ENCODE measurements at regions not wholly inside any gene's neighbourhood (a gene's known extent, or its start where the extent isn't known, plus 50 kb on each side); places are given as distances from the start of the nearest gene placed in this dataset.

DNA sequence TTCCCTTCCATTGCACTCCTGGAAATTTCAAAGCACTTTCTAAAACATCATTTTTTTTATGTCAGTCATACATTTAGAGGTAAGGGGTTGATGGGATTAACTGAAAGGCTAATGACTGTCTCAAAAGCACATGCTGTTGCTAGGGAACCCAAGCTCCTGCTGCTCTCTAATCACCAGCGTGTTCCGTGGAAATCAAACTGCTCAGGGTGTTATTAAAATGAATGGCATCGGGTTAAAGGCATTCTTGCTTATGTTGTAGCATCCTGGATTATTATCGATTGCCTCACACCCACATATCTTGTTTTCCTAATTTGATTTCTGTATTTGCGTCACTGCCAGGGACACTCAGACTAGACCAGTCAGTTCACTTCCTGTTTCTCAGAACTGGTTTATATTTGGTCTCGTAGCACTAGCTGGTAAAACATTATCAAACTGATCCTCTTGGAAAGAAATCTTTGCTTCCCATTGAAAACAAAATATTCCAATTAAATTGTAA lies 216.5 kb upstream of the MKLN1 start:
- no peak for DNase-seq

DNA sequence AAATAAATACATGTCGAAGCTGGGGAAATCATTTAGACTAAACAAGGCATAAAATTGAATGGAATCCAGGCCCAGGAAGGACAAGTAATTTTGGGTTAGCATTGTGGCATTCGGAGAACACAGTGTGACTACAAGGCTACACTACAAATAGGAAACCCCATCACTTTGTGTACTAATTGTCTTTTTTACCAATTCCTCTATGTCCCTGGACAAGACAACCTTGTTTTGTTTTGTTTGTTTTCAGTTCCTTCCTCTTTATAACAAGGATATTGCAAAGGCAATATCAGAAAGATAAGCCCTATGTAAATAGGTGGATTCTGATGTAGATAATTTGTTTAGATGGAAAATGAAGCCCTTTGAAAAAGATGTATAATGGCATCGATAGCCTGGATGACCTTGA lies 215.9 kb upstream of the MKLN1 start:
- DNase-seq, result no peak

DNA sequence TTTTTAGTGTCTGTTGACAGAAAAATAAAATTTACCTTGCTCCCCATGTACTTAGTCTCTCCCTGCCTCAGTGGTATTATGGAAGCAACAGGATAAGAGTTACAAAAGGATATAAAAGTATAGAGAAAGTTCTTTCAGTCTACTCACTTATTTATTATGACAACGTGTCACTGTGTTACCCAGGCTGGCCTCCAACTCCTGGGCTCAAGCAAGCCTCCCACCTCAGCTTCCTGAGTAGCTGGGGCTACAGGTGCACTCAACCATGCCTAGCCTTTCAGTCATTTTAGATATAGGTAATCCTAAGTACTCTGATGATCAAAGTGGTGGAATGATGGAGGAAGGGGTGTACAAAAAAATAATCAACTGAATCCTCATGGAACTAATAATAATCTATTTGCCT lies 215.2 kb upstream of the MKLN1 start:
- no peak for DNase-seq

DNA sequence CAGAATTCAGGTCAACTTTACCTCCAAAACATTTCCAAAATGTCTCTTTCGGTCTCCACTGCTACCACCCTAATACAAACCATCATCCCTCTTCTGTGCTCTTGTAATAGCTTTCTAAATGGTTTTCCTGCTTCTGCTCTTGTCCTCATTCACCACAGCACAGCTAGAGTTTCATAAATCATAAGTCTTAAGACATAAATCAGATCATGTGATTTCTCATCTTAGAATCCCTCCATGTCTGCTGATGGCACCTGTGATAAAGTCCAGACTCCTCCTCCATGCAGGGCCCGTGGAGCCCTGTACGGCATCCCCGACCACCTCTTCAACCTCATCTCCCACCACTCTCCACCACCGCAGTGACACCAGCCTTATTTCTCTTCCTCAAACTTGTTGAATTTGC lies 212.3 kb upstream of the MKLN1 start:
- DNase-seq, result no peak

DNA sequence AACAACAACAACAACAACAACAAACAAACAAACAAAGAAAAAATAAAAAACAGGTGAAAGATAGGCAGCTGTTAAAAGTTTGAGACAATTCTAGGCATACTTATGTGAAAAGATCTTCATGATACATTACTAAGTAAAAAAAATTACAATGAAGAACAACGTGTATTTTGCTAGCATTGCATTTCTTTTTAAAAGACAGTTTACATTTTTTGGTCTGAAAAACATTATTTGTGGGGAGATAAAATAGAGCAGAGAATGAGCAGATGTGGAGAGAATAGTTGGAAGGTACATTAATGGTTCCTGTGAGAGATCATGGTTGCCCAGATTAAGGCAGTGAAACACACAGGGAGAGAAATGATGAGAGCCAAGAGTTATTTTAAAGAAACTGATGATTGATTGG lies 210.2 kb upstream of the MKLN1 start:
- no peak for DNase-seq

DNA sequence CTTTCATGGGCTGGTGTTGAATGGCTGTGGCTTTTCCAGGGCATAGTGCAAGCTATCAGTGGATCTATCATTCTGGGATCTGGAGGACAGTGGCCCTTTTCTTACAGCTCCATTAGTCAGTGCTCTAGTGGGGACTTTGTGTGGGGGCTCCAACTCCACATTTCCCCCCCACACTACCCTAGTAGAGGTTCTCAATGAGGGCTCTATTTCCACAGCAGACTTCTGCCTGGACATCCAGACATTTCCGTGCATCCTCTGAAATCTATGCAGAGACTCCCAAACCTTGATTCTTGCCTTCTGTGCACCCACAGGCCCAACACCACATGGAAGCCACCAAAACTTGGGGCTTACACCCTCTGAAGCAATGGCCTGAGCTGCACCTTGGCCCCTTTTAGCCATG lies 208.3 kb upstream of the MKLN1 start:
- no peak for DNase-seq

DNA sequence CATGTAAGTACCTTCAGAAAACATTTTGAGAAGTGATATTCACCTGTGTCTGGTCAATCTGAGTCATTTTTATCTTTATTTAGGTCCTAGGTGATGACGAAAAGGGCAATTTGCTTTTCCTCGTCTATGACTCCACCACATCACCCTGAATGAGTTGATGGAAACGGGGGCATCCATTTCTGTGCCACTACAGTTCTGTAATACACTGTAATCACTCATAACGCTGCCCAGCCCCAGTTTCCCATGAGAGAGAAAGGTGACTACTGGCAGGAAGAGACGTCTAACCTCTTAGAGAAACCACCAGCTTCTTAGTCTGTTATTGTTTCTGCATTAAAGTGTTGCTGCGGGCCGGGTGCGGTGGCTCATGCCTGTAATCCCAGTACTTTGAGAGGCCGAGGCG lies 205.3 kb upstream of the MKLN1 start:
- DNase-seq, result no peak

DNA sequence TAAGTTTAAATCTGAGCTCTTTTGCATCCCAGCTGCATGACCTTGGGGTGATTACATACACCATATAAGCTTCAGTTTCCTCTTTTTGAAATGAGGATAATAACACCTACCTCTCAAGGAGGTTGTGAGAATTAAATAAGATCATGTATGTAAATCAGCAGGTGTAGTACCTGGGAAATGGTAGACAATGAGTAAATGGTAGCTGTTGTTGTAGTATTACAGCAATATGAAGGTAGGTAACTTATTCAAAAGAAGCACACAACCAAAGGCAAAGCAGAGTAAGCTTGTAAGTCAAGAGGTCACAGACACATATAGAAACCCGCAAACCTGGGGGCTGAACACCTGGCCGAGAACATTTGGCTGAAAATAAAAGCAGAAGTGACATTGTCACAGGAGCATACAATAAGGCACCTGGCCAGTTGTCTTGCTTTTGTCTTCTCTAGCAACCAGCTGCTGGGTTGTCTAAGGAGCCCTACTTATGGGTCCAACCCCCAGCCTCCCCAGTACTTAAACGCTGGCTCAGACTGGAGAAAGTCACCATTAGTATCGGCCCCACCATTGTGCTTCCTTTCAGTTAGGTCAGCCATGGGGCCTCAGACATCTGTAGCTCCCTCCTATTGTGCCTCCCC lies 203.6 kb upstream of the MKLN1 start:
- no peak for DNase-seq

DNA sequence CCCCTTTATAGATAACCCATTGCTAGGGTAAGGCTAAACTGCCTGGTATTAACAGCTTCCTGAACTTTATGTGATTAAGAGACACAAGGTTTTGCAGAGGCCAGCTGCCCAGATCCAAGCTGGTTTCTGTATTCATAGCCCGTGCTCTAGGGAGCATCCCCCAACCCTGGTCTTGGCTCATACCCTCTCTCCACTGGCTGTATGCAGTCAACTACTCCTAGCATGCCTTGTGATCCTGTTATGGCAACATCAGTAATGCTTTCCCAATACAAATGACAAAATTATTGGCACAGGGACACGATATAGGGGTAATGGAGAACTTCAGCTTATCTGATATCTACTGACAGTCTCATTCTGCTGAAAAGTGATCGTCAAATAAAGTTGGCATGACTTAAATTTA lies 202.8 kb upstream of the MKLN1 start:
- DNase-seq, result no peak

DNA sequence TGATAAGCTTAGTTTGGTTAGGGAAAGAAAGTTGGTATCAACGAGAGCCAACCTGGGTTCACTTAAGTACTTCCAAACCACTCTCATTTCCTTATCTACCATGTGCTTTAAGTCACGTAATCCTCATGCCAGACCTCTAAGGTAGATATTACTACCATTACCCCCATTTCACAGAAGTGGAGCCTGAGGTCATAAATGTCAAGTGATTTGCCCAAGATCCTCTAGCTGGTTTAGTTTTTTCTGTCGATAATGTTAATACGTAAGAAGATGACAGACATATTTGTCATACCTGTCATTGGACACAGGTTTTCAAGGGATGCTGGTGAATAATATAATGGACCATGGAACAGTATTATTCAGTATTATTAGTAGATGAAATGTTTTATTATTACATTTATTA lies 197.4 kb upstream of the MKLN1 start:
- no peak for DNase-seq

DNA sequence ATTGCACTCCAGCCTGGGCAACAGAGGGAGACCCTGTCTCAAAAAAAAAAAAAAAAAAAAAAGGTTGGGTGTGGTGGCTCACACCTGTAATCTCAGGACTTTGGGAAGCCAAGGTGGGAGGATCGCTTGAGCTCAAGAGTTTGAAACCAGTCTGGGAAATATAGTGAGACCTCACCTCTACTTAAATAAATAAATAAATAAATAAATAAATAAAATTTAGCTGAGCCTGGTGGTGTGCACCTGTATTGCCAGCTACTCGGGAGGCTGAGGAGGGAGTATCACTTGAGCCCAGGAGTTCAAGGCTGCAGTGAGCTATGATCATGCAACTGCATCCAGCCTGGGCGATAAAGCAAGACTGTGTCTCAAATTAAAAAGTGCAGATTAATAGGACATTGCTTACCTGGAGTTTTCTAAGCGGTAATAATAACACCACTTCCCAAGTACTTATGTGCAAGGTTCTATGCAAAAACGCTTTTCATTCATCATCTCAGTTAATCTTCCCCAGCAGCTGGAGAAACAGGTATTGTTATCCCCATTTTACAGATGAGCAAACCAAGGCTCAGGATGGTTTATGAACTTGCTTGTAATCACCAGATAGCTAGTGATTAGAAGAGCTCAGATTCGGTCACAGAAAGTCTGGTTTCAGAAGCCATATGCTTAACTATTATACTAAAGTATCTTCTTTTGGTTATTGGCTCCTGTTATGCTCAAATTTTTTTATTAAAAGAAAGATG lies 196.5 kb upstream of the MKLN1 start:
- DNase-seq, result no peak

DNA sequence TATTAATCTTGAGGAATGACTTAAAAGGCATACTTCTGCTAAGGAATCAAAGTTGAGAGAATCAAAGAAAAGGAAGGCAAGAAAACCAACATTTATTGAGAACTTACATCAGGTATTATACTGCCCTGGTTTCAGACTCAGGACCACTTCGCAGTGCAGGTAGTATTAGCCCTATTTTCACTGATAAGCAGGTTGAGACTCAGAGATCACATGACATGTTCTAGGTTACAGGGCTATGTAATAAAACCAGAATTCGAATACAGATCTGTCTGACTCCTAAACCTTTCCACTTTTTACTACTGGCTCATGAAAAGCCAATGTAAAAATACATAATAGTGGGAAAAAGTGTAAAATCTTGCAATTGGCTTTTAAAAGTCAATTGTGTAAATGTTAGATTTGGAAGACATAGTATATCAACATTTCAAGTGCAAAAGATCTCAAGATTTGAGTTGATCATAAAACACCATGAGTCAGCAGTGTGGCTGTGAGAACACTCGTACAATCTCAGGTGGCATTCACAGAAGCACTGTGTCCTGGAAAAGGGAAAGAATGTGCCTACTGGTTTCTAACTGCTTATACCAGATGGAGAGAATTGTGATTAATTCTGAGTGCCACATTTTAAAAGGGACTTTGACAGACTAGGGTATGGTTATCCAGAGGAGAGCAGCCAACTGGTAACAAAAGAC lies 195.8 kb upstream of the MKLN1 start:
- no peak for DNase-seq

DNA sequence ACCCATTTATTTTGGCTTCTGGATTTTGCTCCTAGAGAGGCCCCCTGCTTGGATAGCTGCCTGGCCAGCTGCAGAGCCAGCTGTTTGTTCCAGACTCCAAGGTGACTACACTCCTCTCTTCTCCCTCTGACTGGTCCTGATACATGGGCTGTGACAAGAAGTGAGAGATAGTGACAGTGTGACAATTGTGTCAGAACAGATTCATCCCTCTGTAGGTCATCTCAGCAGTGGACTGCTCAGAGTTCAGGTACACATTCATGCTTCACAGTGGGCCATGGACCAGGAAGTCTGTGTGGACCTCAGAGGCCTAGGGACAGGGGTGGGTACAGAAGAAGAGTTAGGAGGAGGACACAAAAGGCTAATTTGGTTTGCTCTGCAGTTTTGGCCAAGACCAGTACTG lies 188.2 kb upstream of the MKLN1 start:
- DNase-seq, result no peak

DNA sequence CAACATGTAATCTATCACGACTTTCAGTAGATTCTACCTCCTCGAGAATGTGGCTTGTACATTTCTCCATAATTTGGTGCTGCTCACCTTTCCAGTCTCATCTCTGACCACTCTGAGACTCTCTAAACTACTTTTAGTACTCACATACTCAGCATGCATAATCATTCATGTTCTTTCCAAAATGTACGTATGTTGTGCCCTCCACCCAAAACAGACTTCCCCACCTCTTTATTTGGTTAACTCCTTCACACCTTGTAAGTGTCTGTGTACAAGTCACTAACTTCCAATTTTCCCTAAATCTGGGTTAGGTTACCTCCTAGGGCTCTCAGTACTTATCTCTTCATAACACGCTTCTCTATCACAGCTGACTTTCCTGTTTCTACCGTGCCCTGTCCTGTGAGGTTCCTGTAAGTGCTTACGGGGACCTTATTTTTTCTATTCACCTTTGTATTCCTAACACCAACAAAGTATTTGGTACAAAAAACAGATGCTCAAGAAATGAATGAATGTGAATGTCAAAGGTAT lies 186.2 kb upstream of the MKLN1 start:
- DNase-seq, result no peak

DNA sequence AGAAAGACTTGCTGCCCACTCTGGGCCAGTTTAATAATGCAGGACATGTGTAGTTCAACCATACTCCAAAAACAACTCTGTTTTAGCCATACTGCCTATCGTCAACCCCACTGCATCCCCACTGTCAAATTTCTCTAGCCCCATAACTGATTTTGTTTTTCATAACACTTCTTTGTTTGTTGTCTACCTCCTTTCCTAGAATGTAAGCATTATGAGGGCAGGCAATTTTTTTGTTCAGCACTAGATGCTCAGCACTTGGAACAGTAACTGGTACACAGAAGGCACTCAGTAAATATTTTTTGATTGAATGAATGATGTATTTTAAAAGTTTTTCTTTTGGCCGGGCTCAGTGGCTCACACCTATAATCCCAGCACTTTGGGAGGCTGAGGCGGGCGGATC lies 183.8 kb upstream of the MKLN1 start:
- no peak for DNase-seq

DNA sequence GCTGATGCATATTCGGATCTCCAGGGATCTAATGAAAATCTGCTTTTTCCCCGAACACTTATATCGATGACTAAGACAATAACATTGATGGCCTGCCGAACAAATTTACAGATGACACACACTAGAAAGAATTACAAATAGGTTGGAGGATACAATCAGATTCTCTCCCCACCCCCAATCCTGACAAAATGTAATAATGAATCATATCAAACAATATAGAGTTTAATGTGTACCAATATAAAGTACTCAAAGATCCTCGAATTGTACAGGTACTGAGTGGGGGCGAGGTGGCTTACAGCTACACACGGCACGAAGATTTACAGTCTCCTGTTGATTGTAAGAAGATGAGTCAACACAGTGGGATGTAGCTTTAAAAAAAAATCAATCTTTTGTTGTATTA lies 182.7 kb upstream of the MKLN1 start:
- no peak for DNase-seq

DNA sequence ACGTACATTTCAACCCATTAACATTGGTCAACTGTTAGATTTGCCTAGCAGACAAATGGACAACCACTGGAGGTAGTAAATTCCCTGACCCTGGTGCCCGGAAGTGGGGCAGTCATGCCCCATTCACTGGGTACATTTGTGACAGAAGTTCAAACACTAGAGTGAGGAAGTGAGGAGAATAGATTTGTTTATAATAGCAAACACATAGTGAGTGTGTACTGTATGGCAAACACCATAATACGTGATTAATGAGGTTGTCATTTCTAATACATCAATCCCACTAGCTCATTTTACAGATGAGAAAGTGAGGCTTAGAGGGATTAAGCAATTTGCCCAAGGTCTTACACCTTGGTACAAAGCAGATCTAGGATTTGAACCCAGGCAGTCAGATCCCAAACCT lies 181.9 kb upstream of the MKLN1 start:
- no peak for DNase-seq

DNA sequence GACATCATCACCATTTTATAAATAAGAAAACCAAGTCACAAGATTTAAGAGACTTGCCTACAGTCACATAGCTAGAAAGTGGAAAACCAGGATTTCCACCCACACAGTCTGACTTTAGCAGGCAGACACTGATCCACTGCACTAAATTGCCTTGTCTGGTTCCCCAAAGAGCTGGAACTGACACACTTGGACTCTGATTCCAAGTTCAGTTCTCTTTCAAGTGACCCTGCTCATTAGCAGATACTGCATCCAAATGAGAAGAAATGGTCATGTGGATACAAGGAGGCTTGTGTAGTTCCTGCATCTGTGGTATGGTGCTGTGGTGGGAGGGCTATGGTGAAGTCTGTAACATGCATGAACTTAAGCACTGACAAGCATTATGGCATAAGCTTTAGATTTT lies 180.1 kb upstream of the MKLN1 start:
- no peak for DNase-seq

DNA sequence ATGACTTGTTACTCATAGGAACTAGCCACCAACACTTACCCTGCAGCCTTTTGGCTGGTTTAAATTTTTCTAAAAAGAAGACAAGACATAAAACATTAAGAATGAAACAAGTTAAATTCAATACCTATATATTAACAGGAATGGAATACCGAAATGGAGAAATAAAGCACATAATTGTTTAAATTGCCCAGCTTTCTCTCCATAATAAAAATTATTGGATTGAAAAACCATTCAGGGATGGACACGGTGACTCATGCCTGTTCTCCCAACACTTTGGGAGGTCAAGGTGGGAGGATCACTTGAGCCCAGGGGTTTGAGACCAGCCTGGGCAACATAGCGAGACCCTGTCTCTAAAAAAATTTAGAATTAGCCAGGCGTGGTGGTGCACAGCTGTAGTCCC lies 179.4 kb upstream of the MKLN1 start:
- no peak for DNase-seq

DNA sequence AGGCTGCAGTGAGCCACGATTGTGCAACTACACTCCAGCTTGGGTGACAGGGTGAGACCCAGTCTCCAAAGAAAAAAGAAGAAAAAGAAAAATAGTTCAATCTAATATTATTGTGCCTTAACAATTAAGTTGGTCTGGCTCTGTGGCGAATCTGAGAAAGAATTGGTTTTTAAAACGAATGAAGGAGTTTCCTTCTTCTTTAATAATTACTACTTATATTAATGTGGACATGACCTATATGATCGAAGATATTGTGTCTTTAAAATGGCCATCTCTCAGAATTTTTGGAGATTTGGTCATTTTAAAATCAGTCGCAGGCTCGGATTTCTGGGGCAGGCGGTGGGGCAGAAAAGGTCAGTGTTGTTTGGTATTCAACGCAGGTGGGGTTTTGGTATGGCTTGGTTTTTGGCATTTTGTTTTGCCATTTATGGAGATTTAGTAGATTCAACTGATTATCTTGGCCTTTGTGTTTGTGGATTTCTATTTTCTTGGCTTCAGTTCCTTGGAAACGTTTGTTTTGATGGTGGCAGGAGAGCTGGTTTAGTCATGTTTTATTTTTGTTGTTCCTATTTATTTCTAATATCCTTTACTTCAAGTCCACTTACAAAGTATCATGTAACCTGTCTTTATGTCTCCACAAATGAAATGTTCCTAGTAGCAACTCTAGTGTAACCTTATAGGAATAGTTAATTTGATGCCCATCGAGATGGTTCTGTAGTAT lies 178.8 kb upstream of the MKLN1 start:
- no peak for DNase-seq

DNA sequence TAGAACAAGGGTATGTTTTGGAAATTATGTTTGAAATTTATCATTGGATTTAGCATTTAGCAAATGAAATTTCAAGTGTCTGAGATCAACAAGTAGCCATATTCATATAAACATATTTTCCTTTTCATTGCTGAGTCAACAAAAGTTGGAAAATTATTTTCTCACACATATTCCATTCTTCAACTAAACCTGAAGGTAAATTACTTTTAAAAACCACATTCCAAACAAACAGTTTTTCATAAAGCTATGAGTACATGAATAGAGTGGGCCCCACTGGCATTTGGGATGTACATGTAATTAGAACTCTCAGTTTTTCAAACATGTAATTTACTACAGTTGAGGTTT lies 178.3 kb upstream of the MKLN1 start:
- DNase-seq, result no peak

DNA sequence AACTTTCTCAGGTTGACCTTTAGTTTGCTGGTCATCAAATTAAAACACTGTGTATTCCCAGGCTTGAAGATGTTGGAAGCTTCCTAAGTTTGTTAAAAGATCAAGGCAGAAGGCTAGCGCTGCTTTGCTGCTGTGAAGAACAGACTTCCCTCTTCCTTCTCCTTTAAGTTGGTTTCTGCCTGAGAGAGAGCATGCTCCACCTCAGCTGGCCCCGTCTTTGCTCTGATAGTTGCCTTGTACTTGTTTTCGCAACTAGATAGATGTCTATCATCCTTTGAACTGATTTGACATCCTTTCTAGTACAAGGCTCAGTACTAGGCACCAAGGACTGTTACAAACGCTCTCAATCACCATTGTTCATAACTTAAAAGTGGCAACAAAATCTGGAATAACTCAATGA lies 177.8 kb upstream of the MKLN1 start:
- DNase-seq, result no peak

DNA sequence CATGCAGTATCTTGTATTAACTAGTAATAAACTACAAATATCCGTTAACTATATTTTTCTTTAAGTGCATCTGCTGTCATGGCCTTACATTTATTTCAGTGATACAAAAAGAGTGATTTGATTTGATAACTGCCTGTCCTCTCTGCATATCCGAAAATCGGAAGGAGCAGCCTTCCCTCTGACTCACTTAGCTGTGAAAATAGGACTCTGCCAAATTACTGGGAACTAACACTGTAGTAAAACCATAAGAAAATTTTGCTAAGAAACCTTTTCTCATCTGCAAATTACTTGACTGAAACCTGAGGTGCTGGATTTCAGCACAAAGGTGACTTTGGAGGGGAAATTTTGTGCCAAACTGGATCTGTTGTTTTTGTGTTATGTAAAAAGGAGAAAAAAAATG lies 176.6 kb upstream of the MKLN1 start:
- DNase-seq, result no peak

DNA sequence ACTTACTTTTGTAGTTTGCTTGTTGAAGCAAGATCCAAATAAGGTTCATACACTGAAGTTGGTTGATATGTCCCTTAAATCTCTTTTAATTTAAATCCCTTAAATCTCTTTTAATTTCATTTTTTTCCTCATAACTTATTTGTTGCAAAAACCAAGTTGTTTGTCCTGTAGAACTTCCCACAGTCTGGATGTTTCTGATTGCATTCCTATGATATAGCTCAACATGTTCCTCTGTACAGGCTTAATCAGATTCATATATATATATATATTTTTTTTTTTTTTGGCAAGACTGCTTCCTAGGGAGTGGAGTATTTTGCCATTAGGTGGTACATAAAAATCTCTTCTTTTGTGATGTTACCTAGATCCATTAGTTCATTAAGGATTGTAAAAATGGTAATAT lies 174.9 kb upstream of the MKLN1 start:
- no peak for DNase-seq
